GM12878 (cell line): ENCODE measurements at regions not wholly inside any gene's neighbourhood (a gene's known extent, or its start where the extent isn't known, plus 50 kb on each side); places are given as distances from the start of the nearest gene placed in this dataset.

ENCODE experiments used
- ATAC-seq: fragments of 200-7000 bp; cut with Tn5 transposase; 3 replicates; pipeline ENCODE4 v1.9.1; 2020; ENCODE audit warnings: mild to moderate bottlenecking, moderate library complexity
- BruUV-seq: library from RNA; stranded (reverse); fragments of 400-500 nt; replicated peaks from 2 replicates; lab custom pipeline; 2021; lab: Mats Ljungman, UMichigan
- CTCF ChIA-PET: fragments of 300-600 bp; sonication (Branson Sonifier 250); formaldehyde crosslinking; extraction: SDS; loops from one replicate; lab custom pipeline; 2021; ENCODE audit warnings: inconsistent platforms; lab: Yijun Ruan, JAX
- POLR2A ChIA-PET: fragments of 350-600 bp; formaldehyde crosslinking; extraction: SDS; loops from one replicate; lab custom pipeline; 2021; ENCODE audit warnings: inconsistent platforms; lab: Charles Lee
- RAD21 ChIA-PET: fragments of 300-600 bp; sonication (Branson Sonifier 250); formaldehyde crosslinking; loops from one replicate; lab custom pipeline; 2023; ENCODE audit warnings: antibody characterized with exemption; ENCODE audit not compliant: unreplicated experiment; lab: Charles Lee
- SMC1A ChIA-PET: fragments of 300-600 bp; sonication (Branson Sonifier 250); formaldehyde crosslinking; loops from one replicate; lab custom pipeline; 2023; ENCODE audit not compliant: unreplicated experiment, uncharacterized antibody; lab: Charles Lee
- DNase-seq: peaks from one replicate; pipeline ENCODE4 v3.0.0-alpha.2; 2011; ENCODE audit warnings: low read depth, low spot score
- FAIRE-seq: peaks from 3 replicates; lab custom pipeline; 2011; peaks lifted over from hg19 to GRCh38; lab: Jason Lieb, UNC
- H2AFZ ChIP-seq: 2 replicates; pipeline ENCODE4 v1.6.0; 2011; ENCODE audit warnings: low read depth, low read length, control low read depth; ENCODE audit not compliant: control insufficient read depth
- H3K27ac ChIP-seq: 2 replicates; pipeline ENCODE4 v1.5.1; 2011; ENCODE audit warnings: control low read depth; ENCODE audit not compliant: control insufficient read depth, insufficient read depth
- H3K27me3 ChIP-seq, 2 experiments: replicated peaks in 1 of 2; 2 replicates each; pipeline versions ENCODE4 v1.6.0 to v1.6.1; 2011; ENCODE audit warnings: low read length in 1 of 2; ENCODE audit not compliant: control insufficient read depth in 2 of 2, insufficient read depth in 2 of 2
- H3K36me3 ChIP-seq, 2 experiments: 2 replicates each; pipeline ENCODE4 v1.5.1; 2011; ENCODE audit warnings: low read length in 1 of 2; ENCODE audit not compliant: control insufficient read depth in 2 of 2, insufficient read depth in 2 of 2
- H3K4me1 ChIP-seq: 2 replicates; pipeline ENCODE4 v1.6.1; 2011; ENCODE audit warnings: mild to moderate bottlenecking, low read length, moderate library complexity, mixed read lengths; ENCODE audit not compliant: control insufficient read depth, insufficient read depth
- H3K4me2 ChIP-seq: 2 replicates; pipeline ENCODE4 v1.6.0; 2011; ENCODE audit warnings: control low read depth; ENCODE audit not compliant: control insufficient read depth, insufficient read depth
- H3K4me3 ChIP-seq: fragments of 200-600 bp; sonication (generic); 2 replicates; pipeline ENCODE4 v1.5.1; 2016
- H3K79me2 ChIP-seq: 2 replicates; pipeline ENCODE4 v1.6.0; 2011; ENCODE audit warnings: low read length; ENCODE audit not compliant: control insufficient read depth, insufficient read depth
- H3K9ac ChIP-seq: 2 replicates; pipeline ENCODE4 v1.8.0; 2011; ENCODE audit warnings: low read length, control low read depth, mixed read lengths; ENCODE audit not compliant: control insufficient read depth, insufficient read depth
- H3K9me3 ChIP-seq: replicated peaks from 3 replicates; pipeline ENCODE4 v1.5.1; 2011; ENCODE audit warnings: mild to moderate bottlenecking, low read length; ENCODE audit not compliant: control insufficient read depth, insufficient read depth
- H4K20me1 ChIP-seq: 2 replicates; pipeline ENCODE4 v1.6.0; 2011; ENCODE audit not compliant: control insufficient read depth, insufficient read depth
- BHLHE40 ChIP-seq, 2 experiments: fragments of 450-650 bp in 1 of 2; IDR thresholded peaks; 2 replicates each; pipeline ENCODE4 v1.6.1; 2011 to 2017; ENCODE audit warnings: low read depth in 2 of 2, borderline replicate concordance in 1 of 2, improper control_type of control experiment in 1 of 2, low read length in 1 of 2, mild to moderate bottlenecking in 1 of 2
- CBX5 ChIP-seq: sonication (generic); IDR thresholded peaks from 2 replicates; pipeline ENCODE4 v1.6.1; 2016; ENCODE audit warnings: low read depth, moderate library complexity, mild to moderate bottlenecking, inconsistent platforms
- HDAC6 ChIP-seq: fragments of 200-600 bp; sonication (generic); IDR thresholded peaks from one replicate; pipeline ENCODE4 v1.8.0; 2017; ENCODE audit warnings: antibody characterized with exemption; ENCODE audit not compliant: unreplicated experiment
- MEF2A ChIP-seq: IDR thresholded peaks from 2 replicates; pipeline ENCODE4 v1.6.1; 2011; ENCODE audit warnings: low read depth, mild to moderate bottlenecking, low read length, moderate library complexity; ENCODE audit not compliant: insufficient read depth
- POLR2AphosphoS5 ChIP-seq: IDR thresholded peaks from 2 replicates; pipeline ENCODE4 v1.6.1; 2011; ENCODE audit warnings: mild to moderate bottlenecking, low read length, inconsistent platforms
- RFX5 ChIP-seq: IDR thresholded peaks from 2 replicates; pipeline ENCODE4 v1.6.1; 2011; ENCODE audit warnings: low read depth, low read length, improper control_type of control experiment
- SMARCA5 ChIP-seq: fragments of 450-650 bp; IDR thresholded peaks from 2 replicates; pipeline ENCODE4 v1.6.1; 2017; ENCODE audit warnings: mild to moderate bottlenecking
- SREBF1 ChIP-seq: IDR thresholded peaks from 2 replicates; pipeline ENCODE4 v1.6.1; 2012; ENCODE audit warnings: mild to moderate bottlenecking, low read length
- WGBS: methylation state at CpG from one replicate; pipeline ENCODE4 v1.1.6; 2016; ENCODE audit warnings: low lambda C conversion rate; ENCODE audit not compliant: insufficient replicate concordance, insufficient coverage; ENCODE audit errors: missing lambda C conversion rate; 5-methylcytosine and 5-hydroxymethylcytosine counted together
- in situ Hi-C: fragments of 300-500 bp; cut with MboI; formaldehyde crosslinking; loops from 9 replicates; pipeline ENCODE4 v1.14.3; 2018; ENCODE audit warnings: mixed read lengths
- intact Hi-C: fragments of 100-400 bp; cut with micrococcal nuclease; formaldehyde crosslinking; loops from one replicate; pipeline ENCODE4 v1.14.2; 2022; ENCODE audit not compliant: unreplicated experiment
- TF ChIP-seq, protein P1 (sequence below): IDR thresholded peaks from 2 replicates; pipeline ENCODE4 v1.6.1; 2012; ENCODE audit warnings: low read depth, low read length, improper control_type of control experiment
- TF ChIP-seq, protein P2 (sequence below): fragments of 450-650 bp; IDR thresholded peaks from 2 replicates; pipeline ENCODE4 v1.6.1; 2018; ENCODE audit warnings: mild to moderate bottlenecking, low read depth, moderate library complexity; ENCODE audit not compliant: partially characterized antibody

DNA sequence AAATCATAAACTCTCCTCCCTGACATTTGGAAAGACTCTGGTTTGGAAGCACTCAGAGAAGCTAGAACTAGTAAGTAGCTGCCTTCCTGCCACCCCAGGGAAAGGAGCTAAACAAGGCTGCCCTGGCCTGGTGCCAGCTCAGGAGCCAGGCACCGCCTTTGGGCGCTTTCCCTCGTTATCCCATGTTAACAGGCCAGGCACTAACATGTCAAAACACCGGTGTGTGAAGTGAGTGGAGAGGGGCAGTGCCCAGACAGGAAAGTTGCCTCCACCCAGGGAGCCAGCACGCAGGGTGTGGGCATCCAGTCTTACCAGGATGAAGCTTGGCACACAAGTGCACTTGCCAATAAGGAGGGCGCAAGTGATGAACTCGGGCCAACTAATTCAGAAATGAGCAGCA is 346.8 kb downstream of the RRAGC start:
- H3K4me3 ChIP-seq, result no peak overlapping the region
- ChIA-PET POLR2A (interaction anchor here (0.5 kb wide), 1 partner anchor 22 kb away, joined by 4 read pairs; no protein-coding TSS in a partner anchor), RAD21 (no interaction called here), SMC1A (interaction anchor here (0.8 to 2.3 kb wide), 6 partner anchors 10 to 48 kb away, joined by 3 to 12 read pairs (median 6); no protein-coding TSS in a partner anchor), CTCF (interaction anchor here (1.2 to 2.8 kb wide), 3 partner anchors 9 to 39 kb away, joined by 3 to 7 read pairs (median 5); no protein-coding TSS in a partner anchor)
- BruUV-seq, result no TSS peak
- WGBS, result 71% methylated on average over 7 of the region's 7 CpGs
- no peaks in the 10 kb centered on the region for H3K36me3 ChIP-seq
- no peak for ATAC-seq
- no peak for FAIRE-seq
- no peak overlapping the region for H3K27ac ChIP-seq
- H3K9ac ChIP-seq, result no peak overlapping the region
- intact Hi-C loops (no loop called here), in situ Hi-C loops (no loop called here)
- no peak overlapping the region for H3K4me2 ChIP-seq
- H2AFZ ChIP-seq, result no peak overlapping the region
- no peaks in the 10 kb centered on the region for H4K20me1 ChIP-seq
- no peaks in the 10 kb centered on the region; a peak in 1 of 4 replicates for H3K27me3 ChIP-seq
- TF ChIP-seq BHLHE40 (IDR thresholded peaks at IDR 0.05; ENCODE audit: borderline replicate concordance in 1 of 2, low read depth in 2 of 2, low read length in 1 of 2) (no peak), MEF2A (no peak), SMARCA5 (no peak)
- DNase-seq, result no peak
- no peaks in the 10 kb centered on the region for H3K4me1 ChIP-seq
- H3K9me3 ChIP-seq, result no peaks in the 10 kb centered on the region
- H3K79me2 ChIP-seq, result no peaks in the 10 kb centered on the region

DNA sequence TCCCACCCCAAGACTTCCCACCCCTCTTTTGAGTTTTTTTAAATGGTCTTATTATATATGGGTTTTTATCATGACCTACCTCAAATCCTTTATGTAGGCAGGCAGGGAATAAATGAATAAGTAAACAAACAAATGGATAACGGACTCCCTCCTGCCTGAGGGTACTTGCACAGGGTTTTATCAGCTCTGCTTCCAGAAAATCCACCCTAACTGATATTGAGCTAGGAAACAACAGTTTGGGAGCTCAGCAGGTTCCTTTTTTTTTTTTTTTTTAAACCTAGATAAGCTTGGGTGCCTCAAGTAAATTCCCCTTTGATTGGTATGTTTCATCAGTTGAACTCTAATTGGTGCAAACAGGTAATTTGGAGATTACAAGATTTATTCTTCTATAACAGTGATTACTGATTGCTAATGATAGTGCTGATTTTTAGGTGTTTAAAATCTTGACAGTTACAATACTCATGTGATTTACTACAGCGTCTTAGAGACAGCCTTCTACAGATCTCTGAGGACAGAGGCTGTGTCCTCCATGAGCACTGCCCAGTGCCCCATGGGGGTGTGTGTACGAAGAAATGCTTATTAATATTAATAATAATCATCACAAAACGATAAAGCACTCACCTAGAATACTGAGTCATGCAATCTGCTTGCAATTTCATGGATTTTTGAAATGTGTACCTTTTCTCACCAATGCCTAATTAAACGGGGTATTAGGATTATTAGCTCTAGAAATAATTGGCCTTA is 347.4 kb downstream of the RRAGC start:
- CTCF ChIA-PET, result interaction anchor here (0.7 to 2.8 kb wide), 3 partner anchors 9 to 22 kb away, joined by 3 to 7 read pairs (median 5); no protein-coding TSS in a partner anchor
- FAIRE-seq, result no peak

More for the DNA sequence above, 347.4 kb downstream of the RRAGC start:
- ATAC-seq (no peak), DNase-seq (no peak)
- ChIA-PET RAD21 (no interaction called here), SMC1A (interaction anchor here (1.2 to 2.3 kb wide), 5 partner anchors 9 to 51 kb away, joined by 3 to 12 read pairs (median 3); no protein-coding TSS in a partner anchor), POLR2A (no interaction called here)
- intact Hi-C loops, result no loop called here
- no peak overlapping the region for H3K4me2 ChIP-seq
- no peaks in the 10 kb centered on the region for H3K4me1 ChIP-seq
- in situ Hi-C loops, result no loop called here
- H3K9me3 ChIP-seq, result no peaks in the 10 kb centered on the region
- WGBS, result 17% methylated on average over 5 of the region's 5 CpGs
- no peaks in the 10 kb centered on the region for H3K79me2 ChIP-seq
- no TSS peak for BruUV-seq
- no peaks in the 10 kb centered on the region for H4K20me1 ChIP-seq
- no peaks in the 10 kb centered on the region for H3K36me3 ChIP-seq
- H3K27ac ChIP-seq, result no peak overlapping the region
- H3K4me3 ChIP-seq, result no peak overlapping the region
- no peak overlapping the region for H3K9ac ChIP-seq
- TF ChIP-seq, protein P1, sequence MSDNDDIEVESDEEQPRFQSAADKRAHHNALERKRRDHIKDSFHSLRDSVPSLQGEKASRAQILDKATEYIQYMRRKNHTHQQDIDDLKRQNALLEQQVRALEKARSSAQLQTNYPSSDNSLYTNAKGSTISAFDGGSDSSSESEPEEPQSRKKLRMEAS, result no peak
- TF ChIP-seq HDAC6 (no peak), CBX5 (no peak), RFX5 (no peak), SREBF1 (no peak), POLR2AphosphoS5 (no peak)
- TF ChIP-seq, protein P2, sequence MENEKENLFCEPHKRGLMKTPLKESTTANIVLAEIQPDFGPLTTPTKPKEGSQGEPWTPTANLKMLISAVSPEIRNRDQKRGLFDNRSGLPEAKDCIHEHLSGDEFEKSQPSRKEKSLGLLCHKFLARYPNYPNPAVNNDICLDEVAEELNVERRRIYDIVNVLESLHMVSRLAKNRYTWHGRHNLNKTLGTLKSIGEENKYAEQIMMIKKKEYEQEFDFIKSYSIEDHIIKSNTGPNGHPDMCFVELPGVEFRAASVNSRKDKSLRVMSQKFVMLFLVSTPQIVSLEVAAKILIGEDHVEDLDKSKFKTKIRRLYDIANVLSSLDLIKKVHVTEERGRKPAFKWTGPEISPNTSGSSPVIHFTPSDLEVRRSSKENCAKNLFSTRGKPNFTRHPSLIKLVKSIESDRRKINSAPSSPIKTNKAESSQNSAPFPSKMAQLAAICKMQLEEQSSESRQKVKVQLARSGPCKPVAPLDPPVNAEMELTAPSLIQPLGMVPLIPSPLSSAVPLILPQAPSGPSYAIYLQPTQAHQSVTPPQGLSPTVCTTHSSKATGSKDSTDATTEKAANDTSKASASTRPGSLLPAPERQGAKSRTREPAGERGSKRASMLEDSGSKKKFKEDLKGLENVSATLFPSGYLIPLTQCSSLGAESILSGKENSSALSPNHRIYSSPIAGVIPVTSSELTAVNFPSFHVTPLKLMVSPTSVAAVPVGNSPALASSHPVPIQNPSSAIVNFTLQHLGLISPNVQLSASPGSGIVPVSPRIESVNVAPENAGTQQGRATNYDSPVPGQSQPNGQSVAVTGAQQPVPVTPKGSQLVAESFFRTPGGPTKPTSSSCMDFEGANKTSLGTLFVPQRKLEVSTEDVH, result no peak
- no peaks in the 10 kb centered on the region; a peak in 1 of 4 replicates for H3K27me3 ChIP-seq
- H2AFZ ChIP-seq, result no peak overlapping the region
